HG03354 (cell line): ENCODE measurements at regions not wholly inside any gene's neighbourhood (a gene's known extent, or its start where the extent isn't known, plus 50 kb on each side); places are given as distances from the start of the nearest gene placed in this dataset.
"Not testable (repeated sequence)": the region's sequence is repeated elsewhere in the genome, so short reads cannot be mapped to it uniquely, and the experiment has no call there.

Experiments
- ATAC-seq: cut with Tn5 transposase; IDR thresholded peaks from one replicate; pipeline ENCODE4 v1.9.1; 2021; ENCODE audit warnings: mild to moderate bottlenecking; ENCODE audit not compliant: unreplicated experiment, poor library complexity, severe bottlenecking

GRCh38 chr21:19535356-19535755, 1131.8 kb upstream of the TMPRSS15 start:
- ATAC-seq, result no peak

GRCh38 chr21:19537116-19537515, 1133.5 kb upstream of the TMPRSS15 start:
- no peak for ATAC-seq

DNA sequence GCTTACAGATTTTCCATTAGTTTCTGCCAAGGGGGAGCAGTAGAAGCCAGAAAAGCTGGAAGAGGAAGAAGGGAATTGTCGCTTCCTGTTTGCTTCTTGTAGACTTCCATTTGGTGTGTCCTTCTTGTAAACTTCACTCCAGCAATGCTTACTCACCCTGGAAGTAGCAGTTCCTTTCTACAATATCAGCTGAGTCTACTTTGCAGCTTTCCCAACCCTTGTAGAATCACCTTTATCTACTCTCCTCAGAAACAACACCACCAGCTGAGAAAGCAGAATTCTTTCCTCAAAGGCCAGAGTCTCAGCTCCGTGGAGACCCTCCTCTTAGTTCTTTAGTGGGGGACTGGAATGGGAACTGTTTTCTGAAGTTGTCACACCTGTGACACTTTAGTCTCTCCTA, 1136.7 kb upstream of the TMPRSS15 start:
- no peak for ATAC-seq

- ATAC-seq, result no peak
Measured at GRCh38 chr21:19541602-19542001, 1138.0 kb upstream of the TMPRSS15 start.

GRCh38 chr21:19544493-19544892, 1140.9 kb upstream of the TMPRSS15 start:
- ATAC-seq, result not testable (repeated sequence)

- ATAC-seq, result no peak
Measured at GRCh38 chr21:19547951-19548840, 1144.6 kb upstream of the TMPRSS15 start.

DNA sequence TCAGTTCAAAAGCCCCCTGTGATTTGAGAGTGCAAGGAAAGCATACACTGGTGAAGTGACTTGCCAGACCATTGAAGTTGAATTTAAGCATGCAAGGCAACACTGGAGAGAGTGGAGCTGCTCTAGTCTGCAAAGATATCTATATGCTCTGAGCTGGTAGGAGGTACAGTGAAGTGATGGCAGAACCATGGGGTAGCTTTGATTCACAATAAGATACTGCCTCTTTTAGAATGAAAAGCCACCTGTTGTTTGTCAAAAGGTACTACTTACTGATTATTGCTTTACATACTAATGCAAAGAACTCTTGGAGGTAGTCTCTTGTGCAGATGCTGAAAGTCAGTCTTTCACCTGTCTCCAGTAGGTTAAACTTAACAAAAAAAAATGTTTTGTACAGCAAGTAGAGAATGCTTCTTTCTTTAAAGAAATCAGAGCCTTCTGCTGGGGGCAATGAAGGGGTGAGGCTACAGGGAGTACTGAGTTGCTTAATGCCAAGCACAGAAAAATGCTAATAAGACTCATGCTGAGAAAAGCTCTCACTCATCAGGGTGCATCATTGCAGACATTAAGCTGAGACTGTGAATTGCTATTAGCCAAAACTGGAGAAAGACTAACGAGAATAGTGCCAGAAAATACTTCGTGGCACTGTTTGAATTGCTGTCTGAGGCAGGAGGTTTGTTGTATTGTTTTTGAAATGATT, 1150.5 kb upstream of the TMPRSS15 start:
- no peak for ATAC-seq

DNA sequence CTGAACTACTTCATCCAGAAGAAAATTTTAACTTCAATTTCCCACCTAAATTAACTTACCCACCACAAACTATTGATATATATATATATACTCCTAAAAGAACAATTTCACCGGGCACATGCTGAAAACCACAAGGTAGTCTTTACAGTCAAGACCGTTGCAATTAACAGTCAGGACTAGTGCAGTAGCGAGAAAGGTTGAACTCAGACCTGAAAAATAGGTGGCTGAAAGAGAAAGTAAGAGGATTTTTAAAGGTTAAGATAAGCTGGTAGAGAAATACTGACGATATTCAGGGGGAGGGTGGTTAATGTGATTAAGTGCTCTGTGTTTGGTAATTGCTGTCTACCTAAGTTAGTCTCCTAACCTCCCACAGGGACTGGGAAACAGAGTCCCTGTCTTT, 1153.5 kb upstream of the TMPRSS15 start:
- ATAC-seq, result no peak

DNA sequence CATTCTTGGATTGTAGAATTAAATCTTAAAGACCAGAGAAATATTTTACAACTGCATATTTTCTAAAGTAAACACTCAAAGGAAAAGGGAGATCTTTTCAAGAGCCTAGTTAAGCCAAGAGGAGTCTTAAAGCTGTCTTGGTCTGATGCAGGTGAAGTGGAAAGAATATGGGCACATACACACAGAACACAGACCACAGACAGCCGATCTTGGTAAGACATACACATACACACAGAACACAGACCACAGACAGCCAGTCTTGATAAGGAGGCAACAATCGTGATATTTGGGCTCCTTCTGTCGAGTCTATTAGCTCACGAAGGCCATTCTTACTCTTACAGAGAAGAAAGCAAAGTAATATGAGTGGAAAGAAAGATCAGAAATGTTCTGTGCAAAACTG, 1153.9 kb upstream of the TMPRSS15 start:
- ATAC-seq, result no peak

- no peak for ATAC-seq
Measured at GRCh38 chr21:19565587-19565986, 1162.0 kb upstream of the TMPRSS15 start.

GRCh38 chr21:19566975-19567374, 1163.4 kb upstream of the TMPRSS15 start:
- ATAC-seq, result no peak

GRCh38 chr21:19577381-19577780, 1173.8 kb upstream of the TMPRSS15 start:
- no peak for ATAC-seq

DNA sequence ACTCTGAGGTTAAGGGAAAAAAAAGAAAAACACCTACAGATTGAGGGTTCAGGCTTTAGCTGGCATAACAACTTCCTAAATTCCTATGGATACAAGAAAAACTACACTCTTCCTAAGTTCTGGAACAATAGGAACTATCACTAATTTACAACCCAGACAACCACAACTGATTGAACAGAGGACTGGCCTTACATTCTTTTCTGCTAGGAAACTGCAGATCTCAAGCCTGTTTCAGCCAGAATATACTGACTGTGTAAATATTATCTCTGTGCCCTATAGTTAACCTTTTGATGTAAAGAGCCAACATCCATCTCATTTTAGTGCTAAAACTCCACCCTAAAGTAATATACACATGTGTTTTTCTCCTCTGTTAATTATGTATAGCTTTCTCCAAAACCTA, 1186.5 kb upstream of the TMPRSS15 start:
- no peak for ATAC-seq

DNA sequence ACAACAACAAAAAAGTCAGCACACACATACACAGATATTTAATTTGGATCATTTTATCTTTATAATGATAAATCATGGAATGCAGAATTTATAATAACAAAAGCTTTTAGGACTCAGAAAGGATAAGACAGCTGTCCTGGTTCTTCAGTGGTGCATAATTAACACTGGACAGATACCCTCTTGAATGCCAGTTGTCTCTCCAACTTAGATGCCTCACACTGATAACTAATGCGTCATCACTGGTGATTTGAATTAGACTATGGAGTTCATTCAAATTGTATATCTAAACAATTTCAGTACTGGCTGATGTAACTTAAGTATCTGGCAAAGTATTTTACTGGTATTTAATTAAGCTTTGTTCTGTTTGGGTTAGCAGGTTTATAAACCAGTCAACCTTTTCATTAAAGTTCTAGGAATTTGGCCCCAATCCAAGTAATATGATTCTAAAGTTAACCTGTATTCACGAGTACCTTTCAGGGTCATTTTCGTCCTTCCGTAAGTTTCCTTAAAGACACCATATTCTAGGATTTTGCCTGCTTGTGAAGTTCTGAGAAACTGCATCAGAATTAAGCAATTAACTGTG, 1199.5 kb upstream of the TMPRSS15 start:
- ATAC-seq, result no peak

GRCh38 chr21:19608101-19608621, 1204.6 kb upstream of the TMPRSS15 start:
- ATAC-seq, result no peak

DNA sequence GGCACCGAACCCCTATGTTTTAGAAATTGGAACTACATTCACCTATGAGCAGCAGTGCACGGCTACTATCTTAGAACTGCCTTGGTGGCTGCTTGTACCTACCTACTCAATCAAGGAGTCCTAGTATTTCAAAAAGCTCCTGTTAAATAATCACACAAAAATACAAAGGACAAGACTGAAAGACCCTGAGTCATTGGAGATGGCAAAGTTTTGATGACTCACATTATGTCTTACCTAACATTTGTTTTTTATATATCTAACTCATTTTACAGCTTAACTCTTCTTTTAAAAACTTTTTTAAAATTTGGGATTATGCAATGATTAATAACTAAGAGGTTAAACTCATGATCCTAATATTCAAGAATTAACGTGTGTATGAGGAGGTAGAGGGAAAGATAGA, 1206.0 kb upstream of the TMPRSS15 start:
- no peak for ATAC-seq

DNA sequence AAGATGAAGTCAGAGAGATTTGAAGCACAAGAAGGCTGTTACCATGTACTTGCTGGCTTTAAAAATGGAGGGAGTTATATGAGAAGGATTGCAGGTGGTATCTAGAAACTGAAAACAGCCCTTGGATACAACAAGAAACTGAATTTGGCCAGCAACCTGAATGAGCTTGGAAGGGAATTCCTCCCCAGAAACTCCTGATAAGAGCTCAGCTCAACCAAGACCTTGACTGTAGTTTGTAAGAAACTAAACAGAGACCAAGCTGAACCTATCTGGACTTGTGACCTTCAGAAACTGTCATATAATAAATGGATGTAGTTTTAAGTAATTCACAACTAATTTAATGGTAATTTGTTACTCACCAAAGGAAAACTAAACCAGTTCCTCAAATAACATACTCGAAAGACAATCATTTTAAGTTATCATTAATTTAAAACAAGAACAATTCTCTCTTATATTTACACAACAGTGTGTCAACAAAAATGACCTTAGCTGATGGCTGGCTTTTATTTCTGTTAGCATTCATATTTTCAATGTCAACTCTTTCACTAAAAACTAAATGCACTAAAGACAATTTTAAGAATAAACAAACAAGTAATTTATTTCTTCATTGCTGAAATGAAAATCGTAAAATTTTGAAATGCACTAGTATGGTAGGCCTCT, 1218.4 kb upstream of the TMPRSS15 start:
- ATAC-seq, result no peak

DNA sequence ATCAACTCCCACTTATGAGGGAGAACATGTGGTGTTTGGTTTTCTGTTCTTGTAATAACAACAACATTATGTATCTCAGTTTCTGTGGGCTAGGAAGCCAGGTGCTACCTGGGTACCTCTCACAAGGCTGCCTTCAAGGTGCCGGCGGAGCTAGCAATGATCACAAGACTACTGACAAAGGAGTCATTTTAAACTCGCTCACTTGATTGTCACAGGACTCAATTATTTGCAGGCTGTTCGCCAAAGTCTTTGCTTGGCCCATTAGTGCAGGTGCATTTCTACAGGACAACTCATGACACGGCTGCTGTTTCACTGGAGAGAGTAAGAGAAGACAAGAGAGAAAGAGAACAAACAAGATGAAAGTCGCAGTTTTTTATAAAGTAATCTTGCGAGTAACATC, 1237.4 kb upstream of the TMPRSS15 start:
- ATAC-seq, result no peak

DNA sequence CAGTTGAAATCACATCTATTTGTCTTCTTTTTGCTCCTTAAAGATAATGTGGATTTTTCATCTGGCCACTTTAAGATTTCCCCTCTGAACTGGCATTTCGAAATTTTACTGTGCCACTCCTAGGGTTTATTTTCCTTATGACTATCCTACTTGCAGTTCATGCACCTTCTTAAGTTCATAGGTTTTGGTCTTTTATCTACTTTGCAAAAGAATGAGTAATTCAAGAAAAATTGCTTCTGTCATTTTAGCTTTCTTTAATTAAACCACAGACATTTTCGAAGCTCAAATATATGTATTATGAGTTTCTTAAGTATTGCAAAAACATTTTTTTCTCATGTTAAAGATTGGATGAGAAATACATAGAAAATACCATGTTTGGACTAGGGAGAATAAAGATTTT, 1244.8 kb upstream of the TMPRSS15 start:
- no peak for ATAC-seq

DNA sequence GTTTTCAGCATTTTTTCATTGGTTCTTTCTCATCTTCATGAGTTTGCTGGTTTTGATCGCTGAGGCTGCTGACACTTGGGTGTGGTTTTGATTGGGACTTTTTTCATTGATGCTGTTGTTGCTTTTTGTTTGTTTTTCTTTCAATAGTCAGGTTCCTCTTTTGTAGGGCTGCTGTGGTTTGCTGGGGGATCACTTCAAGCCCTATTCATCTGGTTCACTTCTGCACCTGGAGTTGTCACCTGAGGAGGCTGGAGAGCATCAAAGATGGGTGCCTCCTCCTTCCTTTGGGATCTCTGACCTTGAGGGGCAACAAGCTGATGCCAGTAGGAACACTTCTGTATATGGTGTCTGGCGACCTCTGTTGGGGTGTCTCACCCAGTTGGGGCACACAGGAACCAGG, 1279.9 kb upstream of the TMPRSS15 start:
- no peak for ATAC-seq
